ENCODE measurements at regions not wholly inside any gene's neighbourhood (a gene's known extent, or its start where the extent isn't known, plus 50 kb on each side); places are given as distances from the start of the nearest gene placed in this dataset.

GRCh38 chr6:94227741-94228140, 808.4 kb upstream of the EPHA7 start:
- Histone ChIP-seq H3K36me3 (no peaks in the 10 kb centered on the region), H3K9me3 (no peaks in the 10 kb centered on the region), H3K4me3 (no peak overlapping the region), H3K27me3 (no peaks in the 10 kb centered on the region), H3K27ac (no peak overlapping the region), H3K4me1 (no peaks in the 10 kb centered on the region)
- no peak for TF ChIP-seq POLR2A (IDR thresholded peaks at IDR 0.05)
- TF ChIP-seq CTCF (IDR thresholded peaks at IDR 0.05), result no peak
- DNase-seq, result no peak

- TF ChIP-seq CTCF (IDR thresholded peaks at IDR 0.05) (no peak), POLR2A (IDR thresholded peaks at IDR 0.05) (no peak)
Measured at GRCh38 chr6:94217836-94218235, 798.5 kb upstream of the EPHA7 start.

GRCh38 chr6:94215552-94215951, 796.2 kb upstream of the EPHA7 start:
- H3K27ac ChIP-seq, result no peak overlapping the region
- no peak overlapping the region for H3K4me3 ChIP-seq
- H3K27me3 ChIP-seq, result no peaks in the 10 kb centered on the region
- TF ChIP-seq CTCF (IDR thresholded peaks at IDR 0.05) (no peak), POLR2A (IDR thresholded peaks at IDR 0.05) (no peak)
- H3K36me3 ChIP-seq, result no peaks in the 10 kb centered on the region
- no peaks in the 10 kb centered on the region for H3K9me3 ChIP-seq
- H3K4me1 ChIP-seq, result no peaks in the 10 kb centered on the region
- no peak for DNase-seq

More at GRCh38 chr6:94217836-94218235, 798.5 kb upstream of the EPHA7 start:
- DNase-seq, result no peak
- no peaks in the 10 kb centered on the region for H3K36me3 ChIP-seq
- no peak overlapping the region for H3K4me3 ChIP-seq
- H3K27me3 ChIP-seq, result no peaks in the 10 kb centered on the region
- H3K27ac ChIP-seq, result no peak overlapping the region
- no peaks in the 10 kb centered on the region for H3K9me3 ChIP-seq
- H3K4me1 ChIP-seq, result no peaks in the 10 kb centered on the region

- DNase-seq, result no peak
- H3K4me1 ChIP-seq, result no peaks in the 10 kb centered on the region
- no peak overlapping the region for H3K27ac ChIP-seq
- no peak overlapping the region for H3K4me3 ChIP-seq
- H3K9me3 ChIP-seq, result no peaks in the 10 kb centered on the region
- no peak for TF ChIP-seq POLR2A (IDR thresholded peaks at IDR 0.05)
- no peak for TF ChIP-seq CTCF (IDR thresholded peaks at IDR 0.05)
- no peaks in the 10 kb centered on the region for H3K27me3 ChIP-seq
- H3K36me3 ChIP-seq, result no peaks in the 10 kb centered on the region
Measured at GRCh38 chr6:94213226-94213625, 793.9 kb upstream of the EPHA7 start.

GRCh38 chr6:94196891-94197290, 777.5 kb upstream of the EPHA7 start:
- no peaks in the 10 kb centered on the region for H3K4me1 ChIP-seq
- H3K36me3 ChIP-seq, result no peaks in the 10 kb centered on the region
- no peak overlapping the region for H3K27ac ChIP-seq
- no peak overlapping the region for H3K4me3 ChIP-seq
- TF ChIP-seq POLR2A (IDR thresholded peaks at IDR 0.05) (no peak), CTCF (IDR thresholded peaks at IDR 0.05) (no peak)
- no peaks in the 10 kb centered on the region for H3K27me3 ChIP-seq
- no peaks in the 10 kb centered on the region for H3K9me3 ChIP-seq
- no peak for DNase-seq

GRCh38 chr6:94190030-94190429, 770.7 kb upstream of the EPHA7 start:
- Histone ChIP-seq H3K9me3 (no peaks in the 10 kb centered on the region), H3K4me1 (no peaks in the 10 kb centered on the region), H3K27me3 (no peaks in the 10 kb centered on the region), H3K4me3 (no peak overlapping the region), H3K36me3 (no peaks in the 10 kb centered on the region), H3K27ac (no peak overlapping the region)
- DNase-seq, result no peak
- TF ChIP-seq POLR2A (IDR thresholded peaks at IDR 0.05) (no peak), CTCF (IDR thresholded peaks at IDR 0.05) (no peak)
